T-cell (primary cell): ENCODE measurements at regions not wholly inside any gene's neighbourhood (a gene's known extent, or its start where the extent isn't known, plus 50 kb on each side); places are given as distances from the start of the nearest gene placed in this dataset.

Source experiments
- ATAC-seq, 4 experiments: fragments of 200-7000 bp in 3 of 4; fragments of 150-1000 bp in 1 of 4; cut with Tn5 transposase; replicated peaks in 1 of 4; 1 replicate in 3 of 4; 2 replicates in 1 of 4; pipeline ENCODE4 v1.10.0; 2021; ENCODE audit warnings: moderate library complexity in 3 of 4, mild to moderate bottlenecking in 2 of 4, moderate number of reproducible peaks in 1 of 4
- CTCF ChIA-PET, 2 donors: fragments of 300-600 bp; sonication (Branson Sonifier 250); formaldehyde crosslinking; loops; one replicate each; lab custom pipeline; 2022; ENCODE audit warnings: antibody characterized with exemption in 2 of 2; lab: Charles Lee
- POLR2A ChIA-PET, 2 donors: fragments of 300-600 bp; sonication (Branson Sonifier 250); formaldehyde crosslinking; loops; one replicate each; lab custom pipeline; 2022; ENCODE audit warnings: antibody characterized with exemption in 2 of 2; lab: Charles Lee
- DNase-seq, 35 experiments: peaks; one replicate each; pipeline versions ENCODE4 v3.0.0 to v3.0.0-alpha.2; 2013 to 2023
- H3K27ac ChIP-seq: one replicate; pipeline ENCODE4 v1.5.1; 2013; ENCODE audit warnings: low read length
- H3K27me3 ChIP-seq, 2 experiments: replicated peaks in 1 of 2; 1 replicate in 1 of 2; 2 replicates in 1 of 2; pipeline versions ENCODE4 v1.6.1 to v1.7.0; 2013; ENCODE audit warnings: low read length in 1 of 2, mixed read lengths in 1 of 2; ENCODE audit not compliant: control insufficient read depth in 2 of 2, insufficient read depth in 2 of 2; ENCODE audit errors: extremely low read depth in 1 of 2
- H3K36me3 ChIP-seq, 2 donors: 1 replicate in 1 of 2; 2 replicates in 1 of 2; pipeline versions ENCODE4 v1.6.1 to v1.7.0; 2013; ENCODE audit warnings: low read length in 1 of 2; ENCODE audit not compliant: control insufficient read depth in 2 of 2, insufficient read depth in 1 of 2; ENCODE audit errors: extremely low read depth in 1 of 2
- H3K4me1 ChIP-seq, 2 experiments: 1 replicate in 1 of 2; 2 replicates in 1 of 2; pipeline versions ENCODE4 v1.6.1 to v1.7.0; 2013; ENCODE audit warnings: low read length in 2 of 2, mixed read lengths in 1 of 2; ENCODE audit not compliant: insufficient read depth in 2 of 2, control insufficient read depth in 1 of 2; ENCODE audit errors: extremely low read depth in 1 of 2
- H3K4me3 ChIP-seq, 2 donors: 1 replicate in 1 of 2; 2 replicates in 1 of 2; pipeline versions ENCODE4 v1.5.1 to v1.7.0; 2013; ENCODE audit warnings: mild to moderate bottlenecking in 2 of 2, low read length in 1 of 2, moderate library complexity in 1 of 2; ENCODE audit not compliant: control insufficient read depth in 1 of 2; ENCODE audit errors: extremely low read depth in 1 of 2
- H3K9me3 ChIP-seq: 2 replicates; pipeline ENCODE4 v1.7.0; 2013
- H3K27ac Mint-ChIP-seq, 2 donors: one replicate each; pipeline ENCODE4 v1.8.0; 2020 to 2021; ENCODE audit warnings: mild to moderate bottlenecking in 2 of 2, mixed read lengths in 2 of 2
- H3K27me3 Mint-ChIP-seq, 2 donors: one replicate each; pipeline ENCODE4 v1.8.0; 2021 to 2022; ENCODE audit warnings: mixed read lengths in 2 of 2
- H3K36me3 Mint-ChIP-seq: one replicate; pipeline ENCODE4 v1.8.0; 2021; ENCODE audit warnings: mixed read lengths
- H3K4me1 Mint-ChIP-seq, 3 donors: one replicate each; pipeline ENCODE4 v1.8.0; 2020 to 2022; ENCODE audit warnings: mixed read lengths in 3 of 3, mild to moderate bottlenecking in 1 of 3
- H3K4me3 Mint-ChIP-seq, 3 donors: one replicate each; pipeline ENCODE4 v1.8.0; 2020 to 2022; ENCODE audit warnings: mild to moderate bottlenecking in 3 of 3, mixed read lengths in 3 of 3, moderate library complexity in 3 of 3
- H3K9me3 Mint-ChIP-seq, 3 donors: one replicate each; pipeline ENCODE4 v1.8.0; 2020 to 2022; ENCODE audit warnings: mixed read lengths in 3 of 3
- WGBS: methylation state at CpG from one replicate; pipeline ENCODE4 v1.1.5; 2013; ENCODE audit warnings: missing lambda C conversion rate; ENCODE audit not compliant: insufficient coverage; 5-methylcytosine and 5-hydroxymethylcytosine counted together

DNA sequence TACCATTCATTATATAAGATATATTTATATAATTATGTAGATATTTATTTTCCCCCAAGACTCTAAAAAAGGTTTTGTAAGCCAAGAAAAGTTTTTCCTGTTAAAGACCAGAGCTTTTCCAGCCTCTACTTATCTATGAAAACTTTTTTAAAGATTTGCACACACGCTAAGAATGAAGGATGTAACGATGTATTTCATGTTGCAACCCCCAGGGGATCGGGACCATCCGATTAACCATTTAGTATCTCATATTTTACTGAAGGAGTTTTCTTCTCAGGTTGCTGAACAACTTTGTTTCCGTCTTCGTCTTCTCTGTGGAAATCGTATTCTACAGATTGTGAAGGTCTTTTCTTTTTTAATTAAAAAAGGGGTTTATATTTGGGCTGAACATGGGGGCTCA is 70.0 kb upstream of the SASH1 start:
- POLR2A ChIA-PET: no interaction called here
- no peak overlapping the region for H3K27ac Mint-ChIP-seq
- no peaks in the 10 kb centered on the region for H3K36me3 Mint-ChIP-seq
- Histone ChIP-seq H3K4me3 (no peak overlapping the region), H3K9me3 (no peaks in the 10 kb centered on the region), H3K27me3 (peaks cover 2 to 8% of the 10 kb centered on the region in 2 experiments), H3K27ac (no peak overlapping the region), H3K4me1 (no peaks in the 10 kb centered on the region), H3K36me3 (no peaks in the 10 kb centered on the region)
- no peaks in the 10 kb centered on the region for H3K9me3 Mint-ChIP-seq
- H3K4me3 Mint-ChIP-seq: no peak overlapping the region
- WGBS: no CpG with 5 or more reads among the region's 7 CpGs
- CTCF ChIA-PET: no interaction called here
- DNase-seq (no peak), ATAC-seq (no peak)
- no peaks in the 10 kb centered on the region for H3K4me1 Mint-ChIP-seq
- H3K27me3 Mint-ChIP-seq: peaks cover 16 to 23% of the 10 kb centered on the region in 2 donors

DNA sequence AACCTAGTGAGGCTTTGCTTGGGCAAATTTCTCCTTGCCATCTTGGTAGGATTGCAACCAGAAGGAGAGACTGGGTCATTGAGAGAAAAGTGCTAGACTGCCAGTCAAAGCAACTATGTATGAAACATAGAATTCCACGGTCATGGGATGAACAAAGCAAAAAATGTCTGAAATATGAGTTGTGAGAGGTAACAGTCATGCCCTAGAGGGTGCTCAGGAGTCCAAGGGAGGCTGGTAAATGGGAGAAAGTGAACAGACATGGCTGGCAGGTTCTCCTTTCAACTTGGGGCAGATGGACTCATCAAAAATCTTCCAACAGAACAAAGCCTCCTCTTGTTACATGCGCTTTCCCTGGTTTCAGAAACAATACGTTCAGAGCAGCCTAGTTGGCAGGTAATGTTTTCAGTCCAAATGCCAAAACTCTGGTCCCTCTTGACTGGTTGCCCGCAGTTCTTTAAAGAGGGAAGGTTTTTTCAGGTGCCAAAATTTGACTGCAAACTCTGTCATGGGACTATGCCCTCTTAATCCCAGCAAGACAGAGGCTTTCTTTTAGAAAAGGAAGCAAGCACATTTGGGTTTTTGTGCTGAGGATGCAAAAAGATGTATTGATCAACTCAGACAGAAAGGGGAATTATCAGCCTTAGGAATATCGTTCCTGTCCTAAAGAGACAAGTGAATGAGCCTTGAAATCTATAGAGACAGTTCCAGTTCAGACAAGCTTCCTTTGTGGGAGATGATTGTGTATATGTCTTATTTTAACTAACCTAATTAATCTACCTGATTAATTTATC is 68.5 kb upstream of the SASH1 start:
- no peak for ATAC-seq
- Mint-ChIP-seq H3K36me3 (no peaks in the 10 kb centered on the region), H3K4me1 (no peaks in the 10 kb centered on the region), H3K27me3 (peaks cover 16 to 23% of the 10 kb centered on the region in 2 donors), H3K27ac (no peak overlapping the region), H3K9me3 (no peaks in the 10 kb centered on the region), H3K4me3 (no peak overlapping the region)
- no peaks in the 10 kb centered on the region for H3K9me3 ChIP-seq
- peaks cover 2 to 9% of the 10 kb centered on the region in 2 experiments for H3K27me3 ChIP-seq
- H3K36me3 ChIP-seq: no peaks in the 10 kb centered on the region
- whole genome bisulfite sequencing: 90% methylated on average over 2 of the region's 5 CpGs
- DNase-seq: no peak
- POLR2A ChIA-PET: no interaction called here
- H3K4me3 ChIP-seq: no peak overlapping the region
- H3K27ac ChIP-seq: no peak overlapping the region
- H3K4me1 ChIP-seq: no peaks in the 10 kb centered on the region
- CTCF ChIA-PET: no interaction called here

DNA sequence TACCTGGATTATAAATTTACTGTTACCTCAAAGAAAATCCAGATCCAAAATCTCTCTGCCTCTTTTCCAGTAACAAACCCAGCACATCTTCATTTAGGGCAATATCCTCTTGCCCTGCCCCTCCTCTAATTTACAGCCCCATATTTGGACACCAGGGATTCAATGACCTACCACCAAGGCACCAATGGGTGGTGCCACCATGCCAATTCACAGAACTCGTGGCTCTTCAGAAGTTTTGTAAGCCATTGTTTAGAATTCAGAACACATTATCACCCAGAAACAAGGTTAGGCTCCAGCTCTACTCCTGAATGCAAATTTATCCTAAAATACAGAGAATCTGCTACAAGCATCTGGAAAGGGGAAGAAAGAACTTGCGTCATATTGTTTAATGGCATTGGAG is 67.8 kb upstream of the SASH1 start:
- Histone ChIP-seq H3K4me3 (no peak overlapping the region), H3K27ac (no peak overlapping the region), H3K27me3 (peaks cover 2 to 9% of the 10 kb centered on the region in 2 experiments), H3K4me1 (no peaks in the 10 kb centered on the region), H3K9me3 (no peaks in the 10 kb centered on the region), H3K36me3 (no peaks in the 10 kb centered on the region)
- no CpG with 5 or more reads among the region's 2 CpGs for WGBS
- CTCF ChIA-PET: no interaction called here
- Mint-ChIP-seq H3K4me1 (no peaks in the 10 kb centered on the region), H3K9me3 (no peaks in the 10 kb centered on the region), H3K4me3 (no peak overlapping the region), H3K36me3 (no peaks in the 10 kb centered on the region), H3K27me3 (peaks cover 12 to 23% of the 10 kb centered on the region in 2 donors), H3K27ac (no peak overlapping the region)
- DNase-seq: no peak
- no peak for ATAC-seq
- POLR2A ChIA-PET: no interaction called here

DNA sequence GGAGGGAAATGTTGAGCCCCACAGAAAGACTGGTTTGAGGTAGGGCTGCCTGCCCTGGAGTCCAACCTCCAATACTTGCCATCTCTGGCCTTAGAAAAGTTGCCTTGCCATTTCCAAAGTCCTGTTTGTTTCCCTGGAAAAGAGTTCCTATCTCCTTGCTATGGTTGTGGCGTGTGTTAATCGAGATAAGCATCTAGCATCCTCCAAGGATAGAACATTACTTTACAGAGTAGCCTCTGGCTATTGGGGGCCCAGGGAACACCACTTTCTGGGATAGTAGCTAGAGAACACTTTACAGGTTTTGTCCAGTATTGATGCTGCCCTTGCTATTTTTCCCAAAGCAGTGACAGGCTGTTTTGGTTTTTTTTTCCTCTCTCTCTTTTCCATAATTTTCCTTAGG is 57.4 kb upstream of the SASH1 start:
- H3K27ac Mint-ChIP-seq: no peak overlapping the region
- H3K4me1 ChIP-seq: no peaks in the 10 kb centered on the region
- POLR2A ChIA-PET: no interaction called here
- peaks cover 3 to 7% of the 10 kb centered on the region in 2 donors for H3K27me3 Mint-ChIP-seq
- no peak overlapping the region for H3K4me3 Mint-ChIP-seq
- no peaks in the 10 kb centered on the region for H3K36me3 Mint-ChIP-seq
- H3K4me1 Mint-ChIP-seq: no peaks in the 10 kb centered on the region
- H3K27me3 ChIP-seq: peaks cover 0 to 7% of the 10 kb centered on the region in 2 experiments
- ATAC-seq (no peak), DNase-seq (no peak)
- no peaks in the 10 kb centered on the region for H3K9me3 Mint-ChIP-seq
- H3K9me3 ChIP-seq: no peaks in the 10 kb centered on the region
- no peaks in the 10 kb centered on the region for H3K36me3 ChIP-seq
- WGBS: no CpG with 5 or more reads among the region's 2 CpGs
- CTCF ChIA-PET: no interaction called here
- H3K4me3 ChIP-seq: no peak overlapping the region
- H3K27ac ChIP-seq: no peak overlapping the region

DNA sequence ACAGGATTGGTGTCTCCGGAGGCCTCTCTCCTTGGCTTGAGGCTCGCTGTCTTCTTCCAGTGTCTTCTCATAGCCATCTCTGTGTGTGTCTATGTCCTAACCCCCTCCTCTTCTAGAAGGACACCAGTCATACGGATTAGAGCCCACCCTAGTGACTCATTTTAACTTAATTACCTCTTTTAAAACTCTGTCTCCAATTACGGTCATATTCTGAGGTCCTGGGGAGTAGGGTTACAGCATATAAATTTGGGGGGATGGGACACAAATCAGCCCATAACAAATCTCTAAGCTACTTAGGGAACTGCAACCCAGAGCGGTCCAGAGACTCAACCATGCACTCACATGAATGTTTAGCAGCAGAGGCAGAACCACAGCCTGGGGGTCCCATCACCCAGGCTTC is 56.1 kb upstream of the SASH1 start:
- no peaks in the 10 kb centered on the region for H3K4me1 Mint-ChIP-seq
- no peak for DNase-seq
- no peak overlapping the region for H3K27ac Mint-ChIP-seq
- no peak for ATAC-seq
- H3K4me3 Mint-ChIP-seq: no peak overlapping the region
- Histone ChIP-seq H3K9me3 (no peaks in the 10 kb centered on the region), H3K4me3 (no peak overlapping the region), H3K4me1 (no peaks in the 10 kb centered on the region), H3K27me3 (peaks cover 0 to 5% of the 10 kb centered on the region in 2 experiments), H3K36me3 (no peaks in the 10 kb centered on the region), H3K27ac (no peak overlapping the region)
- H3K36me3 Mint-ChIP-seq: no peaks in the 10 kb centered on the region
- CTCF ChIA-PET: no interaction called here
- peaks cover 3 to 9% of the 10 kb centered on the region in 2 donors for H3K27me3 Mint-ChIP-seq
- POLR2A ChIA-PET: interaction anchor here in 1 of 2 donors (0.7 kb wide), 1 partner anchor 38 kb away, joined by 3 read pairs; no protein-coding TSS in a partner anchor
- no peaks in the 10 kb centered on the region for H3K9me3 Mint-ChIP-seq
- WGBS: no CpG with 5 or more reads among the region's 5 CpGs

DNA sequence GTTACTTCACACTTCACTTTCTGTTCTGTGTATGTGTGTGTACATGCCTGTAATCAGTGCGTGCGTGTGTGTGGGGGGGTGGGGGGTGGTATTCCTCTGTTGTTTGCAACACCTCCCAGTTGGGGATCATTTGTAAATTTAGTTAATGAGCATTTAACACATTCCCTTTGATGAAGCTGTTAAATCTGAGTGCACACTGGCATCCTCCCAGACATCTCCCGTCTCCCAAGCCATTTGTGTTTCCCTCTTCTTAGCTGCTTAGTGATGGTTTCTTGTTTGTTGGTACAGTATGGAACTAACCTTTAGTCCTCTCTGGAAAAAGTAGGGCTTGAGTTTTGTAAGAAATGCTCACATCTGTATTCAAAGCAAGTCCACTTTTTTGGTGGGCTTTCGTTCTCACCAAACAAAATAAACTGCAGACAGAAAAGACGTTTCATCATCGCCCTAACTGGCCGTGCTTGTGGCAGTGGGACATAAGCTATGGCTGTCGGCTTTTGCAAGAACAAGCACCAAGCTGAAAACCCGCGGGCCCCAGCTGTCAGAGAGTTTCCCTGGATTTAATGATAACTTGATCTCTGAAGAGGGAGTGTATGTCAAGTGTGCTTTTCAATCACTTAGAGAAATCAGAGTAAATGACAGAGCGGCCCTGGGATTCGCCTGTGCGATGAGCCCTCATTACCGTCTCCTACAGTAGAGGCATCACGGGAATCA is 54.9 kb upstream of the SASH1 start:
- no peak overlapping the region for H3K4me3 ChIP-seq
- no peaks in the 10 kb centered on the region for H3K36me3 ChIP-seq
- 47% methylated on average over 3 of the region's 15 CpGs for WGBS
- Mint-ChIP-seq H3K4me1 (no peaks in the 10 kb centered on the region), H3K9me3 (no peaks in the 10 kb centered on the region), H3K27me3 (peaks cover 3 to 10% of the 10 kb centered on the region in 2 donors), H3K36me3 (no peaks in the 10 kb centered on the region), H3K4me3 (no peak overlapping the region), H3K27ac (no peak overlapping the region)
- DNase-seq: no peak
- no peak for ATAC-seq
- H3K9me3 ChIP-seq: no peaks in the 10 kb centered on the region
- H3K27me3 ChIP-seq: peaks cover 0 to 8% of the 10 kb centered on the region in 2 experiments
- ChIA-PET CTCF (no interaction called here), POLR2A (no interaction called here)
- H3K27ac ChIP-seq: no peak overlapping the region
- no peaks in the 10 kb centered on the region for H3K4me1 ChIP-seq
